OCI-LY7 (cell line): ENCODE measurements at regions not wholly inside any gene's neighbourhood (a gene's known extent, or its start where the extent isn't known, plus 50 kb on each side); places are given as distances from the start of the nearest gene placed in this dataset.

Experiments
- CTCF ChIP-seq: fragments of 200-600 bp; sonication (generic); conservative IDR thresholded peaks from 2 replicates; pipeline ENCODE4 v1.5.1; 2014; ENCODE audit warnings: mild to moderate bottlenecking, antibody characterized with exemption, low read length, moderate library complexity, mixed read lengths
- EZH2phosphoT487 ChIP-seq: fragments of 200-600 bp; sonication (generic); IDR thresholded peaks from 2 replicates; pipeline ENCODE4 v1.6.1; 2018; ENCODE audit warnings: low read depth, borderline replicate concordance, mild to moderate bottlenecking, mixed run types, antibody characterized with exemption, low read length, moderate library complexity, mixed read lengths

DNA sequence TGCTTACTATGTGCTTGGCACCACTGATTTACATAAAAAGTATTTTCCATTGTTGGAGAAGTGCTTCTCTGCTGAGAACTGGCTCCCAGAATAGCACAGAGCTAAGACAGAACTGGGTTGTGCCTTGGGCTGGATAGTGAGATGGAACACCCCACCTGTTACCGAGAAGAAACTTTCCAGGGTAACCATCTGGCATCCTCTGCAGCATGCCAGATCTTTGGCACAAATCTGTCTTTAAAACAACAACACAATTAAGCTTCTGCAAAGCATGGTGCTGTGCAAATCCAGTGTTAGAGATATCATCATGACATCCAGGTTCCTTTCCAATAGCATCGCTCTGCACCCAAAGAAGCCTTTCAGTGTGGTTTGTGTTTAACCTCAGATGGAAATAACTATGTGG is 202.5 kb upstream of the RFC3 start:
- TF ChIP-seq CTCF (no peak), EZH2phosphoT487 (no peak)
